PC-9 (cell line): ENCODE measurements at regions not wholly inside any gene's neighbourhood (a gene's known extent, or its start where the extent isn't known, plus 50 kb on each side); places are given as distances from the start of the nearest gene placed in this dataset.

Source experiments
- BruUV-seq: library from RNA; stranded (reverse); fragments of 400-500 nt; replicated peaks from 2 replicates; lab custom pipeline; 2021; lab: Mats Ljungman, UMichigan
- CTCF ChIA-PET: fragments of 300-600 bp; sonication (Branson Sonifier 250); formaldehyde crosslinking; loops from one replicate; lab custom pipeline; 2022; ENCODE audit warnings: antibody characterized with exemption; lab: Charles Lee
- POLR2A ChIA-PET: fragments of 300-600 bp; sonication (Branson Sonifier 250); formaldehyde crosslinking; loops from one replicate; lab custom pipeline; 2022; ENCODE audit warnings: antibody characterized with exemption; ENCODE audit not compliant: unreplicated experiment; lab: Charles Lee
- DNase-seq, 2 experiments: peaks; one replicate each; pipeline versions ENCODE4 v3.0.0 to v3.0.0-alpha.2; 2015 to 2022; ENCODE audit warnings: mixed read lengths in 1 of 2
- H2AFZ ChIP-seq: fragments of 200-600 bp; sonication (generic); 2 replicates; pipeline ENCODE4 v1.8.1; 2017; ENCODE audit warnings: antibody characterized with exemption
- H3F3A ChIP-seq: fragments of 200-600 bp; sonication (generic); 2 replicates; pipeline ENCODE4 v1.8.1; 2017; ENCODE audit warnings: antibody characterized with exemption, mild to moderate bottlenecking, low read depth; ENCODE audit not compliant: insufficient read depth
- H3K27ac ChIP-seq: fragments of 200-600 bp; sonication (generic); 2 replicates; pipeline ENCODE4 v1.6.1; 2016; ENCODE audit warnings: mixed run types
- H3K27me3 ChIP-seq: fragments of 200-600 bp; sonication (generic); 2 replicates; pipeline ENCODE4 v1.6.1; 2016; ENCODE audit warnings: low read depth, mixed run types; ENCODE audit not compliant: insufficient read depth
- H3K36me3 ChIP-seq: fragments of 200-600 bp; sonication (generic); 2 replicates; pipeline ENCODE4 v1.6.1; 2016; ENCODE audit warnings: low read depth, mixed run types
- H3K4me1 ChIP-seq: fragments of 200-600 bp; sonication (generic); replicated peaks from 2 replicates; pipeline ENCODE4 v1.6.1; 2016; ENCODE audit warnings: mixed run types; ENCODE audit not compliant: insufficient read depth
- H3K4me2 ChIP-seq: fragments of 200-600 bp; sonication (generic); 2 replicates; pipeline ENCODE4 v1.6.1; 2017; ENCODE audit warnings: mixed run types
- H3K4me3 ChIP-seq: fragments of 200-600 bp; sonication (generic); 2 replicates; pipeline ENCODE4 v1.6.1; 2016; ENCODE audit warnings: mixed run types
- H3K79me2 ChIP-seq: fragments of 200-600 bp; sonication (generic); 2 replicates; pipeline ENCODE4 v1.6.1; 2017; ENCODE audit warnings: low read depth, mixed run types
- H3K9me2 ChIP-seq: fragments of 200-600 bp; sonication (generic); 2 replicates; pipeline ENCODE4 v1.8.1; 2017; ENCODE audit warnings: mild to moderate bottlenecking; ENCODE audit not compliant: insufficient read depth
- H3K9me3 ChIP-seq: fragments of 200-600 bp; sonication (generic); 2 replicates; pipeline ENCODE4 v1.8.1; 2016; ENCODE audit warnings: low read depth; ENCODE audit not compliant: insufficient read depth
- H4K20me1 ChIP-seq: fragments of 200-600 bp; sonication (generic); 2 replicates; pipeline ENCODE4 v1.8.1; 2017; ENCODE audit not compliant: insufficient read depth
- EZH2 ChIP-seq: fragments of 200-600 bp; sonication (generic); IDR thresholded peaks from 2 replicates; pipeline ENCODE4 v1.8.0; 2017; ENCODE audit warnings: antibody characterized with exemption, low read depth
- intact Hi-C: fragments of 100-400 bp; cut with micrococcal nuclease; formaldehyde crosslinking; loops from one replicate; pipeline ENCODE4 v1.10.0; 2022; ENCODE audit not compliant: unreplicated experiment
- TF ChIP-seq, protein P1 (sequence below): fragments of 200-600 bp; sonication (generic); conservative IDR thresholded peaks from 2 replicates; pipeline ENCODE4 v1.6.1; 2017; ENCODE audit warnings: mixed run types, antibody characterized with exemption, mild to moderate bottlenecking, moderate library complexity

DNA sequence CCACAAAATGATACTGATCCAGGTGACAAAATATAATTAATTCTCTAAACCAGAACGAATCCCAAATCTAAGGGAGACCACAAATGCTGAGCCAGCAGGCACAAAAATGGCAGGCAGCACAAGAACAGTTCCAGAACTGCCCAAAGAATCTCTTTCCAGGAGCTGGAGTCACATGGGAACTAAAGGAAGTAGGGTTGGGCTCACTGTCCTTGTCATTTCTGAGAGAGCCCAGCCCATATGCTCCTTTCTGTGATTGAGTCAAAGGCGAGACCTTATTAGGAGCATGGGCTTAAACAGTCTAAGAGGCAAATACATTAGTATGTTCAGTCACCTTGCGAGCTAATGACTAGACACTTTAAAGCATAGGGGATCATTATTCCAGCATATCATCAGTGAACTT is 327.6 kb upstream of the ARID1B start:
- Histone ChIP-seq H4K20me1 (no peaks in the 10 kb centered on the region), H3K4me2 (no peak overlapping the region), H3K36me3 (no peaks in the 10 kb centered on the region), H3K27me3 (no peaks in the 10 kb centered on the region), H3F3A (no peaks in the 10 kb centered on the region), H3K9me2 (no peaks in the 10 kb centered on the region), H3K9me3 (no peaks in the 10 kb centered on the region), H2AFZ (no peak overlapping the region), H3K4me1 (no peaks in the 10 kb centered on the region), H3K27ac (no peak overlapping the region), H3K79me2 (no peaks in the 10 kb centered on the region), H3K4me3 (no peak overlapping the region)
- no peak for TF ChIP-seq EZH2
- TF ChIP-seq, protein P1, sequence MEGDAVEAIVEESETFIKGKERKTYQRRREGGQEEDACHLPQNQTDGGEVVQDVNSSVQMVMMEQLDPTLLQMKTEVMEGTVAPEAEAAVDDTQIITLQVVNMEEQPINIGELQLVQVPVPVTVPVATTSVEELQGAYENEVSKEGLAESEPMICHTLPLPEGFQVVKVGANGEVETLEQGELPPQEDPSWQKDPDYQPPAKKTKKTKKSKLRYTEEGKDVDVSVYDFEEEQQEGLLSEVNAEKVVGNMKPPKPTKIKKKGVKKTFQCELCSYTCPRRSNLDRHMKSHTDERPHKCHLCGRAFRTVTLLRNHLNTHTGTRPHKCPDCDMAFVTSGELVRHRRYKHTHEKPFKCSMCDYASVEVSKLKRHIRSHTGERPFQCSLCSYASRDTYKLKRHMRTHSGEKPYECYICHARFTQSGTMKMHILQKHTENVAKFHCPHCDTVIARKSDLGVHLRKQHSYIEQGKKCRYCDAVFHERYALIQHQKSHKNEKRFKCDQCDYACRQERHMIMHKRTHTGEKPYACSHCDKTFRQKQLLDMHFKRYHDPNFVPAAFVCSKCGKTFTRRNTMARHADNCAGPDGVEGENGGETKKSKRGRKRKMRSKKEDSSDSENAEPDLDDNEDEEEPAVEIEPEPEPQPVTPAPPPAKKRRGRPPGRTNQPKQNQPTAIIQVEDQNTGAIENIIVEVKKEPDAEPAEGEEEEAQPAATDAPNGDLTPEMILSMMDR, result no peak
- intact Hi-C loops, result no loop called here
- DNase-seq, result no peak
- POLR2A ChIA-PET, result no interaction called here
- CTCF ChIA-PET, result no interaction called here
- BruUV-seq, result no TSS peak

DNA sequence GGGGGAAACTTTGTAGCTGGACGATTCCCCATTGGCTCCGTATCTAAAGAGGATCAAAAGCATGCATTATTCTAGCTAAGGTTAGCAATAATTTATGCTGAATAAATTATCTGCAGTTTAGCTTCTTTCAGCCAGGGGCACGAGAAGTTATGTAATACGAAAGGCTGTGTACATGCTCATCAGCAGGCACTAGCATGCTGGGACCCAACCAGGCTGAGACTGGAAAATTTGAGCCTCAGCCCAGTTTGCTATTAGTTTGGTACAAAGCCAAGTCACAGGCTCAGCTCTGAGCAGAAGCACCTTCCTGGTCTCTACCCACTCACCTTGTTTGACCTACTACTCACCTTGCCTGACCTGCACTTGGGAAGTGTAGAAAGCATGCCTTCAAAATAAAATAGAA is 328.1 kb upstream of the ARID1B start:
- Histone ChIP-seq H3K4me3 (no peak overlapping the region), H3K4me2 (no peak overlapping the region), H3K27me3 (no peaks in the 10 kb centered on the region), H3K9me3 (no peaks in the 10 kb centered on the region), H2AFZ (no peak overlapping the region), H3K36me3 (no peaks in the 10 kb centered on the region), H3K4me1 (no peaks in the 10 kb centered on the region), H3K79me2 (no peaks in the 10 kb centered on the region), H3K9me2 (no peaks in the 10 kb centered on the region), H3K27ac (no peak overlapping the region), H4K20me1 (no peaks in the 10 kb centered on the region), H3F3A (no peaks in the 10 kb centered on the region)
- intact Hi-C loops, result no loop called here
- DNase-seq, result no peak
- no peak for TF ChIP-seq EZH2
- TF ChIP-seq, protein P1, result no peak
- ChIA-PET POLR2A (no interaction called here), CTCF (no interaction called here)
- no TSS peak for BruUV-seq

DNA sequence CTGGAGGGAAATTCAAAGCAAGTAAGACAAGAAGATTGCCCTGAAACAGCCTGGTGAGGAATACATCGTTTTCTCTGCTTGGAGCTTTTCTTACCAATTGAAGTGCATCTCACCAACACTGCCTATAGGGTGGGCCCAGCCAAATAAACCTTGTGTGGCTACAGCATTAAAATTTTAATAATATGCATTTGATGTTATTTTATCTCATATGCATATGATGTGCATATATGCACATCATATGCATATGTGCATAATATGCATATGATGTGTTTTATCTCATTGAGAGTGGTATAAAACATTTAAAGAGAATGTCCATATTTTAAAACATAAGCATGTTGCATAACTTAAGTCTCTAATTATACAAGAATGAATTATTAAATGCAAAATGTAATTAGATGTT is 328.6 kb upstream of the ARID1B start:
- Histone ChIP-seq H3K9me2 (no peaks in the 10 kb centered on the region), H4K20me1 (no peaks in the 10 kb centered on the region), H3K36me3 (no peaks in the 10 kb centered on the region), H3K9me3 (no peaks in the 10 kb centered on the region), H2AFZ (no peak overlapping the region), H3K4me1 (no peaks in the 10 kb centered on the region), H3K79me2 (no peaks in the 10 kb centered on the region), H3K4me3 (no peak overlapping the region), H3F3A (no peaks in the 10 kb centered on the region), H3K27ac (no peak overlapping the region), H3K4me2 (no peak overlapping the region), H3K27me3 (no peaks in the 10 kb centered on the region)
- ChIA-PET POLR2A (no interaction called here), CTCF (no interaction called here)
- intact Hi-C loops, result no loop called here
- no peak for TF ChIP-seq EZH2
- TF ChIP-seq, protein P1, result no peak
- no peak for DNase-seq
- no TSS peak for BruUV-seq
